C4-2B (cell line): ENCODE measurements at regions not wholly inside any gene's neighbourhood (a gene's known extent, or its start where the extent isn't known, plus 50 kb on each side); places are given as distances from the start of the nearest gene placed in this dataset.

ENCODE experiments used
- ZFX ChIP-seq: fragments of 450-650 bp; IDR thresholded peaks from 2 replicates; pipeline ENCODE4 v1.6.1; 2017
- TF ChIP-seq, protein P1 (sequence below): fragments of 450-650 bp; conservative IDR thresholded peaks from 2 replicates; pipeline ENCODE4 v1.5.1; 2017; ENCODE audit warnings: mild to moderate bottlenecking

DNA sequence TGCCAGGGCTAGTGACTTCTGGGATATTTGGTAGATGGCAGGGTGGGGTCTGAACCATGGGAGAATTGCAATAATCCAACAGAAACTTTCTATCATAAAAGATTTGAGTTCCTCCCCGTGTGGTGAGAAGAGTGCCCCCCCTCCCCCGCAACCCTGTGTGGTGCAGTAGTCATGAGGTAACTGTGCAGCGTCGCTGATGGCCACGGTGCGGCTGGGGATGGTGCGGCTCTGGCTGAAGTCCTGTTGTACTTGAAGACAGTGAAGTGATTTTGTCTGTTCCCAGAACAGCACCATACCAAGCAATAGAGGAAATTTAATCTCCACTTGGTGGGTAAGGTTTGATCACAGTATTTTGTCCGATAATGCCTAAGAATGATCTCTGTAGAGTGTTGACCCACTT is 654.8 kb upstream of the POU3F2 start:
- TF ChIP-seq, protein P1, sequence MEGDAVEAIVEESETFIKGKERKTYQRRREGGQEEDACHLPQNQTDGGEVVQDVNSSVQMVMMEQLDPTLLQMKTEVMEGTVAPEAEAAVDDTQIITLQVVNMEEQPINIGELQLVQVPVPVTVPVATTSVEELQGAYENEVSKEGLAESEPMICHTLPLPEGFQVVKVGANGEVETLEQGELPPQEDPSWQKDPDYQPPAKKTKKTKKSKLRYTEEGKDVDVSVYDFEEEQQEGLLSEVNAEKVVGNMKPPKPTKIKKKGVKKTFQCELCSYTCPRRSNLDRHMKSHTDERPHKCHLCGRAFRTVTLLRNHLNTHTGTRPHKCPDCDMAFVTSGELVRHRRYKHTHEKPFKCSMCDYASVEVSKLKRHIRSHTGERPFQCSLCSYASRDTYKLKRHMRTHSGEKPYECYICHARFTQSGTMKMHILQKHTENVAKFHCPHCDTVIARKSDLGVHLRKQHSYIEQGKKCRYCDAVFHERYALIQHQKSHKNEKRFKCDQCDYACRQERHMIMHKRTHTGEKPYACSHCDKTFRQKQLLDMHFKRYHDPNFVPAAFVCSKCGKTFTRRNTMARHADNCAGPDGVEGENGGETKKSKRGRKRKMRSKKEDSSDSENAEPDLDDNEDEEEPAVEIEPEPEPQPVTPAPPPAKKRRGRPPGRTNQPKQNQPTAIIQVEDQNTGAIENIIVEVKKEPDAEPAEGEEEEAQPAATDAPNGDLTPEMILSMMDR: no peak
- TF ChIP-seq ZFX: no peak
